ENCODE measurements at regions not wholly inside any gene's neighbourhood (a gene's known extent, or its start where the extent isn't known, plus 50 kb on each side); places are given as distances from the start of the nearest gene placed in this dataset.
"Not testable (repeated sequence)": the region's sequence is repeated elsewhere in the genome, so short reads cannot be mapped to it uniquely, and the experiment has no call there.

DNA sequence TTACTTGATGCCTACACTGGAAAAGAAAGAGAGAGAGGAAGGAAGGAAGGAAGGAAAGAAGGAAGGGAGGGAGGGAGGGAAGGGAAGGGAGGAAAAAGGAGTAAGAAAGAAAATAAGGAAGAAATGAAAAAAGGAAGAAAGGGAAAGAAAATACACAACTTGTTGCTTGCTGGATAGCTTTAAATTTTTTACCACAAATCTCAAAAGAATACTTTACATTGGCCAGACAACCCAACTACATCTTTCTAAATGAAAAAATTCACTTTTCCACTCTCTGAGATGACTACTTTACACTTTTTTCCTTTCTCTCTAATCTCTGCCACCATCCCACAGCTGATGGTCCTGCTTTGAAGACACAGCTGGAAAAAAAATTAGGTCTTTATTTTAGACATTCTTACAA, 228.9 kb upstream of the FAM78B start:
- Histone ChIP-seq H3K4me3 (ENCODE audit: low read length) (no peak overlapping the region), H3K27me3 (ENCODE audit: insufficient read depth, low read length) (no peaks in the 10 kb centered on the region), H3K4me1 (ENCODE audit: insufficient read depth, low read length) (no peaks in the 10 kb centered on the region), H3K9me3 (ENCODE audit: low read depth, low read length) (no peaks in the 10 kb centered on the region)

DNA sequence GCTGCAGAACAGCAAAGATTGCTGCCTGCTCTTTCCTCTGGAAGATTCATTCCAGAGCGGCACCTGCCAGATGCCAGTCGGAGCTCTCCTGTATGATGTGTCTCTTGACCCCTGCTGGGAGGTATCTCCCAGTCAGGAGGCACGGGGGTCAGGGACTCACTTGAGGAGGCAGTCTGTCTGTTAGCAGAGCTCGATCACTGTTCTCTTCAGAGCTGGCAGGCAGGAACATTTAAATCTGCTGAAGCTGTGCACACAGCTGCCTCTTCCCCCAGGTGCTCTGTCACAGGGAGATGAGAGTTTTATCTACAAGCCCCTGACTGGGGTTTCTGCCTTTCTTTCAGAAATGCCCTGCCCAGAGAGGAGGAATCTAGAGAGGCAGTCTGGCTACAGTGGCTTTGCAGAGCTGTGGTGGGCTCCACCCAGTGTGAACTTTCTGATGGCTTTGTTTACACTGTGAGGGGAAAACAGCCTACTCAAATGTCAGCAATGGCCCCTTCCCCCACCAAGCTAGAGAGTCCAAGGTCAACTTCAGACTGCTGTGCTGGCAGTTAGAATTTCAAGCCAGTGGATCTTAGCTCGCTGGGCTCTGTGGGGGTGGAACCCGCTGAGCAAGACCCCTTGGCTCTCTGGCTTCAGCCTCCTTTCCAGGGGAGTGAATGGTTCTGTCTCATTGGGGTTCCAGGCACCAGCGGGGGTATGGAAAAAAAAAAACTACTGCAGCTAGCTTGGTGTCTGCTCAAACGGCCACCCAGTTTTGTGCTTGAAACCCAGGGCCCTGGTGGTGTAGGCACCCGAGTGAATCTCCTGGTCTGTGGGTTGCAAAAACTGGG, 242.7 kb upstream of the FAM78B start:
- not testable (repeated sequence) for H3K4me3 ChIP-seq (ENCODE audit: low read length); H3K9me3 ChIP-seq (ENCODE audit: low read depth, low read length); H3K27me3 ChIP-seq (ENCODE audit: insufficient read depth, low read length); H3K4me1 ChIP-seq (ENCODE audit: insufficient read depth, low read length)

DNA sequence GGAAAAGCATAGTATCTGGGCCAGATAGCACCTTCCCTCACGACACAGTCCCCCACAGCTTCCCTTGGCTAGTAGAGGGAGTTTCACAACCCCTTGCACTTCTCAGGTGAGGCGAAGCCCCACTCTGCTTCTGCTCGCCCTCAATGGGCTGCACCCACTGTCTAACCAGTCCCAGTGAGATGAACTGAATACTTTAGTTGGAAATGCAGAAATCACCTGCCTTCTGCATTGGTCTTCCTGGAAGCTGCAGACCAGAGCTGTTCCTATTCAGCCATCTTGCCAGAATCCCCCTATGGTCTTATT, 243.2 kb upstream of the FAM78B start:
- Histone ChIP-seq H3K9me3 (ENCODE audit: low read depth, low read length) (no peaks in the 10 kb centered on the region), H3K27me3 (ENCODE audit: insufficient read depth, low read length) (no peaks in the 10 kb centered on the region), H3K4me3 (ENCODE audit: low read length) (no peak overlapping the region), H3K4me1 (ENCODE audit: insufficient read depth, low read length) (no peaks in the 10 kb centered on the region)

DNA sequence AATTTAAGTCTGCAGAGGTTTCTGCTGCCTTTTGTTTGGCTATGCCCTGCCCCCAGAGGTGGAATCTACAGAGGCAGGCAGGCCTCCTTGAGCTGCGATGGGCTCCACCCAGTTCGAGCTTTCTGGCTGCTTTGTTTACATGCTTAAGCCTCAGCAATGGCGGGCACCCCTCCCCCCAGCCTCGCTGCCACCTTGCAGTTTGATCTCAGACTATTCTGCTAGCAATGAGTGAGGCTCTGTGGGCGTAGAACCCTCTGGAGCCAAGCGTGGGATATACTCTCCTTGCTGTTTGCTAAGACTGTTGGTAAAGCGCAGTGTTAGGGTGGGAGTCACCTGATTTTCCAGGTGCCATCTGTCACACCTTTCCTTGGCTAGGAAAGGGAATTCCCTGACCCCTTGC, 250.0 kb upstream of the FAM78B start:
- not testable (repeated sequence) for H3K4me3 ChIP-seq (ENCODE audit: low read length); H3K9me3 ChIP-seq (ENCODE audit: low read depth, low read length); H3K4me1 ChIP-seq (ENCODE audit: insufficient read depth, low read length); H3K27me3 ChIP-seq (ENCODE audit: insufficient read depth, low read length)

DNA sequence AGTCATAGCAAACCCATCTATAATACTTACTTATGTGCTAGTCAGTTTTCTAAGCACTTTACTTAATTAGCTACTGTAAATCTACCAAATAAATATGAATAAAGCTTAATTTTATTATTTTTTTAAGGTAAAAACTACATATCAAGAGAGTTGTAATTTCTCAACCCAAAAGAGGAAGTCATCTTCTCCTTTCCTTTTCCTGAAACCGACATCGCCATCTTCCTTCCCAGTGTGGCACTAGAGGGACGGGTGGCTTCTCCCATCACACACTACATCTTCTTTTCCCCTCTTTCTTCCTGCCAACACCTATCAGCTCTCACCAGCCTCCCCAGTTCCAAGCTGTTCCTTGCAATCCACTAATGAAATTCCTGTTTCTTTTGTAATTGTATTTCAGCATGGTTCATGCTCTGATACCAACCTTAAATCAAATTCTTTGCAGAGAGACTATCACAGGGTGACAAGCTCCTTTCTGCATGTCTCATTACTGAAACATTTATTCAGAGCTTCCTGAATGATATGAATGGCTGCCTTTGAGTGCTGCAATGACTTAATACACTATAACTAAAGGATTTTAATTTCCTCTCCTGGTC, 251.6 kb upstream of the FAM78B start:
- no peaks in the 10 kb centered on the region for H3K27me3 ChIP-seq (ENCODE audit: insufficient read depth, low read length)
- no peaks in the 10 kb centered on the region for H3K9me3 ChIP-seq (ENCODE audit: low read depth, low read length)
- no peaks in the 10 kb centered on the region for H3K4me1 ChIP-seq (ENCODE audit: insufficient read depth, low read length)
- no peak overlapping the region for H3K4me3 ChIP-seq (ENCODE audit: low read length)

DNA sequence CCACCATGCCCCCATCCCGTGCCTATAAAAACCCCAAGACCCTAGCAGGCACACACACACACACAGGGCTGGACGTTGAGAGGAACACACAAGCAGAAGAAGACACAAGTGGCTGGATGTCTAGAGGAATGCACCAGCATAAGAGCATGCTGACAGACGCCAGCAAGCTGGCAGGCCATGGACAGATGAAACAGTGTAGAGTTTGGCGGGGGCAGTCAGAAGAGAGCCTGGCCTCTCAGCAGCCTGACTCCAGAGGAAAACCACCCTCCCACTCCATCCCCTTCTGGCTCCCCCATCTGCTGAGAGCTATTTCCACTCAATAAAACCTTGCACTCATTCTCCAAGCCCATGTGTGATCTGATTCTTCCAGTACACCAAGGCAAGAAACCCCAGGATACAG, 255.8 kb upstream of the FAM78B start:
- not testable (repeated sequence) for H3K9me3 ChIP-seq (ENCODE audit: low read depth, low read length); H3K4me1 ChIP-seq (ENCODE audit: insufficient read depth, low read length); H3K27me3 ChIP-seq (ENCODE audit: insufficient read depth, low read length); H3K4me3 ChIP-seq (ENCODE audit: low read length)

DNA sequence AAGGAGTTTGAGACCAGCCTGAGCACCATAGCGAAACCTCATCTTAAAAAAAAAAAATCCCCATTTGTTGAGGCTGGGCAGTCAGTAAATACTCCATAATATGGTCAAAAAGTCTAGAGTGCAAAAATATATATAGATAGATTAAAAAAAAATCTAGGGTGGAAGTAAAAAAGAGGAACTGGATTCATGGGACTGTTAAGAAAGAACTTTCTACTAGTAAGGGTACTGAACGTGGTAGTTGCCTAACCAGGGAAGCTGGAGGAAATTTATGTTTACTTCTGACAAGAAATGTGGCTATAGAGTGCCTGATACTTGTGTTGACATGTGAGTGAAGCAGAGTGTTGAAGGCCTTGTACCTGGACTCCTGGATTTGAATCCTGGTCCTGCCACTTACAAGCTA, 265.9 kb upstream of the FAM78B start:
- Histone ChIP-seq H3K9me3 (ENCODE audit: low read depth, low read length) (no peaks in the 10 kb centered on the region), H3K27me3 (ENCODE audit: insufficient read depth, low read length) (no peaks in the 10 kb centered on the region), H3K4me1 (ENCODE audit: insufficient read depth, low read length) (no peaks in the 10 kb centered on the region), H3K4me3 (ENCODE audit: low read length) (no peak overlapping the region)

DNA sequence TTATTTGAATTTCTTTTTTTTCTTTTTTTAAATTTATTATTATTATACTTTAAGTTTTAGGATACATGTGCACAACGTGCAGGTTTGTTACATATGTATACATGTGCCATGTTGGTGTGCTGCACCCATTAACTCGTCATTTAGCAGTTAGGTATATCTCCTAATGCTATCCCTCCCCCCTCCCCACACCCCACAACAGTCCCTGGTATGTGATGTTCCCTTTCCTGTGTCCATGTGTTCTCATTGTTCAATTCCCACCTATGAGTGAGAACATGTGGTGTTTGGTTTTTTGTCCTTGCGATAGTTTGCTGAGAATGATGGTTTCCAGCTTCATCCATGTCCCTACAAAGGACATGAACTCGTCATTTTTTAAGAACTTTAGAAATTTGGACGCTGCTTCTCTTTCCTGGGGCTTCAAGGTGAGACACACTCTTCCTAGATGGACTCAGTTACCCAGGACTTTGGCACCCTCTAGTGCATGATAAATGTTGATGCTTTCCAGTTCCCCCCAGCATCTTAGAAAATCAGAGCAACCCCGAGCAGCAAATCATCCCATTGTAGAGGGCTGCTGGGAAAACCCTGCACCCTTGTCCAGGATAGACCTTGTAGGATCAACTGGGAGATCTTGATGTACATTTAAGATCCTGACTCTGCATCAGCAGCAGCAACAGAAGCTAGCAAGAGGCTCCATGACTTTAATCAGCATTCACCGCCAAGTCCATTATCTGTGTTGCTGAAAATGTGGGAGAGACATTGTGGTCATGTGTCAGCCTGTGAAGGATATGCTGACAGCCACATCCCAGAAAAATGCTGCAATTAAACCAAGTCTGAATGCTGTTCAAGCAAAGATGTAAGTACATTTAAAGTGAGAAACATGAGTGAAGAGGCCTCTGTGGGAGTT, 266.9 kb upstream of the FAM78B start:
- not testable (repeated sequence) for H3K9me3 ChIP-seq (ENCODE audit: low read depth, low read length); H3K27me3 ChIP-seq (ENCODE audit: insufficient read depth, low read length); H3K4me3 ChIP-seq (ENCODE audit: low read length); H3K4me1 ChIP-seq (ENCODE audit: insufficient read depth, low read length)

DNA sequence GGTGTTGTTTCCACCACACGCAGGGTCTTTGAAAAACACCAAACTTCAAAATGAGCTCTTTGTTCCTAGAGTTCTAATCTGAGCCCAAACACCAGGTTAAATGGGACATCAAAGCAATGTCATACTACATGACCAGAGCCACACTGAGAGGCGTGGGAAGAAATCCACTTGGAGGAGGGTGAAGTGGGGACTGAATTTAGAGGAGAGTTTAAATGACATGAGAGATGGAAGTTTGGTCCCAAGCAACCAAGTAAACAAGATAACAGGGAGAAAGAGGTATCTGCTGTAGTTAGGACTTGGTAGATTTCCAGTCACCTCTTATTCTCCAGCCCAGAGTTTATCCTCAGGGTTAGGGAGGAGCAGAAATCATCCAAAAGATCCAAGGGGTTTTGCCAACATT, 290.9 kb upstream of the FAM78B start:
- no peaks in the 10 kb centered on the region for H3K4me1 ChIP-seq (ENCODE audit: insufficient read depth, low read length)
- no peaks in the 10 kb centered on the region for H3K9me3 ChIP-seq (ENCODE audit: low read depth, low read length)
- no peaks in the 10 kb centered on the region for H3K27me3 ChIP-seq (ENCODE audit: insufficient read depth, low read length)
- H3K4me3 ChIP-seq (ENCODE audit: low read length) = no peak overlapping the region

DNA sequence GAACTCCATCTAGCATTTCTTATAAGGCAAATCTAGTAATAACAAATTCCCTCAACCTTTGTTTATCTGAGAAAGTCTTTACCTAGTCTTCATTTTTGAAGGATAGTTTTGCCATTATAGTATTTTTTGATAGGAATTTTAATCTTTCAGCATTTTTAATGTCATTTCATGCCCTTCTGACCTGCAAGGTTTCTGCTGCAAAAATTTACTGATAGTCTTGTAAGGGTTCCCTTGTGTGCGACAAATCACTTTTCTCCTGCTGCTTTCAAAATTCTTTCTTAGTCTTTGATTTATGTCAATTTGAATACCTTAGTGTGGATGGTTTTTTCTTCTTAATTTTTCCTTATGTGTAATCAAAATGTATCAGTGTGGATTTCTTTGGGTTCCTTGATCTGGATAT, 297.5 kb upstream of the FAM78B start:
- Histone ChIP-seq H3K4me3 (ENCODE audit: low read length) (no peak overlapping the region), H3K9me3 (ENCODE audit: low read depth, low read length) (no peaks in the 10 kb centered on the region), H3K4me1 (ENCODE audit: insufficient read depth, low read length) (no peaks in the 10 kb centered on the region), H3K27me3 (ENCODE audit: insufficient read depth, low read length) (peaks cover 7% of the 10 kb centered on the region)

DNA sequence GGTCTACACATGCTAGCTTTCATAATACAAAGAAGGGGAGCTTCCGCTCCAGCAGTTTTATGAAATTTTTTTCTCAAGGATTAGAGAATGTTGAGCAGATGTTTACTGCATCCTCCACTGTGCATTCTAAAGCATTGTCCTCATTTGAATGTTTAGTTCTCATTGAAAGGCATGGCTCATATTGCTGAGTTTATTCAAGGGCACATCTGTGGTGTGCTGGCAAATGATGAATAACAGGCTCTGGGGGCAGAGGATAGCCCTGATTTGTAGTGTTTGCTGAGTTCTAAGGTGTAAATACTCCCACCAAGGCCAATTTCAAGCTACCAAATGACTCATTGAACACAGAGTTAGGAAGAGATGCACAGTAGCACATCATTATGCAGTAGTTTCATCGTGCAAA, 303.2 kb upstream of the FAM78B start:
- H3K27me3 ChIP-seq (ENCODE audit: insufficient read depth, low read length) = peaks cover 10% of the 10 kb centered on the region
- H3K9me3 ChIP-seq (ENCODE audit: low read depth, low read length) = no peaks in the 10 kb centered on the region
- H3K4me1 ChIP-seq (ENCODE audit: insufficient read depth, low read length) = no peaks in the 10 kb centered on the region
- no peak overlapping the region for H3K4me3 ChIP-seq (ENCODE audit: low read length)

DNA sequence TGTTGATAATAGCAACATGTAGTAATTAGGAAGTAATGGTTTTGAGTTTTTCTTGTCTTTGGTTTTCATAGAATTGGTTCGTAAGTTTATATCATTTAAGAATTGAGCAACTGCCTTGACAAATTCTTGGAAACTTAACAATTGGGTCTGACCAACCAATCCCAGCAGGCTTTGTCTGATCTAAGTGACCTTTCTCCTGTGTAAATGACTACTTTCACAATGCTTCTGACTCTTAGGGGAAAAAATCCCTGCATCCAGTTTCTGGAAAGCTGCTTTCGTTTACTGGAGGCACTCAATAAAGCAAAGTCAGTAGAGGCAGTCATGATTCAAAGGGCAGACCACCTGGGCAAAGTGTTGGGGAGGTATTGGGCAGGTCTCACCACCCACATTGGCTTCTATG, 303.6 kb upstream of the FAM78B start:
- Histone ChIP-seq H3K9me3 (ENCODE audit: low read depth, low read length) (no peaks in the 10 kb centered on the region), H3K4me1 (ENCODE audit: insufficient read depth, low read length) (no peaks in the 10 kb centered on the region), H3K27me3 (ENCODE audit: insufficient read depth, low read length) (peaks cover 10% of the 10 kb centered on the region), H3K4me3 (ENCODE audit: low read length) (no peak overlapping the region)

DNA sequence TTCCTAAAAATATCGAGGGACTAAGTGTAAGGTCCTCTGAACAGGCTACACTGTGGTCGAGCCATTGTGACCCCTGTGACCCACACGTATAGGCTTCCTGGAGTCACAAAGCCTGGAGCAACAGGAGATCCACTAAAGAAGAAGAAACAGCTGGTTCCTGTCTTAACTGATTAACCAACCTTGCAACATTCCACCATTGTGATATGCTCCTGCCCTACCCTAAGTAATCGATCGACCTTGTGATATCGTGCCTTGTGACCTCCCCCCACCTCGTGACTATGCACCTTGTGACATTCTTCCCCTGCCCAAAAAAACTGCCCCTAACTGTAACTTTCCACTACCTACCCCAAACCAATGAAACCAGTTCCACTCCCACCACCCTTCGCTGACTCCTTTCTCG, 304.6 kb upstream of the FAM78B start:
- no peaks in the 10 kb centered on the region for H3K9me3 ChIP-seq (ENCODE audit: low read depth, low read length)
- no peaks in the 10 kb centered on the region for H3K4me1 ChIP-seq (ENCODE audit: insufficient read depth, low read length)
- H3K4me3 ChIP-seq (ENCODE audit: low read length) = no peak overlapping the region
- H3K27me3 ChIP-seq (ENCODE audit: insufficient read depth, low read length) = peaks cover 10% of the 10 kb centered on the region

DNA sequence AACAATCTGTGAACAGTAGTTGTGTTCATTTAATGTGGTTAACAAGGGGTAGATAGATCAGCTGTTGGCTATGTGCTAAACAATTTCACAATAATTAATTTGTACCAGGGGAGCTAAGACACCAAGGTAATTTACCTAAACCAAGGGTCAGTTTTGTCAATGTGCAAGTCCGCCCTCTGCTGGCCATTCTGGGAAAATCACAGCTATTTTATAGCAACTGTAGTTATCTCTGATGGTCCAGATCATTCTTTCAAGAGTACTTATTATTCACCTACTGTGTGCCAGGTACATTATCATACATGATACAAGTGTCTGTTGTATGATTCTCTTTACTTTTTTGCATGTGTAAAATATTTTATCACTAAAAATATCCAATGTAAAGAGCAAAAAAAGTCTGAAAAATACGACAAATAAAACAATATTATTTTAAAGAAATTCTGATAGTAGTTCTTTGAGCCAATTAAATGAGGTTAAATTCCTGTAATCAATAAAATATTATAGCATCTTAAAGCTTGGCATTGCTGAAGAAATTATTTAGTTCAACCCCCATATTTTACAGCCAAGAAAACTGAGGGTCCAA, 312.3 kb upstream of the FAM78B start:
- no peaks in the 10 kb centered on the region for H3K4me1 ChIP-seq (ENCODE audit: insufficient read depth, low read length)
- no peak overlapping the region for H3K4me3 ChIP-seq (ENCODE audit: low read length)
- no peaks in the 10 kb centered on the region for H3K9me3 ChIP-seq (ENCODE audit: low read depth, low read length)
- H3K27me3 ChIP-seq (ENCODE audit: insufficient read depth, low read length) = no peaks in the 10 kb centered on the region

DNA sequence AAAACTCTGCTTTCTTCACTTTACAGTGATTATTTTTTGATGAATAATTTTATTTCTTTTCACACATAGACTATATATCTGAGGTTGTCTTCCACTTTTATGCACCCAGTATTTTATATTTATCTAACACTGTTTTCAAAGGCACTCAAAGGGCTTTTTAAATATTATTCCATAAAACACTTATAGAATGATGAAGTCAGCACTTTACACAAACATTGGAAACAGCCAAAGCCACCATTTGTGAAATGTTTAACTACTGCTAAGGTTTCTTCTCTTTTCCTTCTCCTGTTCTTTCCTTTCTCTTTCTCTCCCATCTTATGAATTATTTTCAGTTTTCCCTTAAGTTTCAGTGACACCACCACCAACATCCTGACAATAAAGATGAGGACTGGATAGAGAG, 317.7 kb upstream of the FAM78B start:
- no peaks in the 10 kb centered on the region for H3K9me3 ChIP-seq (ENCODE audit: low read depth, low read length)
- H3K27me3 ChIP-seq (ENCODE audit: insufficient read depth, low read length) = no peaks in the 10 kb centered on the region
- H3K4me3 ChIP-seq (ENCODE audit: low read length) = no peak overlapping the region
- H3K4me1 ChIP-seq (ENCODE audit: insufficient read depth, low read length) = peaks cover 2% of the 10 kb centered on the region
